ENCODE measurements at regions not wholly inside any gene's neighbourhood (a gene's known extent, or its start where the extent isn't known, plus 50 kb on each side); places are given as distances from the start of the nearest gene placed in this dataset.

DNA sequence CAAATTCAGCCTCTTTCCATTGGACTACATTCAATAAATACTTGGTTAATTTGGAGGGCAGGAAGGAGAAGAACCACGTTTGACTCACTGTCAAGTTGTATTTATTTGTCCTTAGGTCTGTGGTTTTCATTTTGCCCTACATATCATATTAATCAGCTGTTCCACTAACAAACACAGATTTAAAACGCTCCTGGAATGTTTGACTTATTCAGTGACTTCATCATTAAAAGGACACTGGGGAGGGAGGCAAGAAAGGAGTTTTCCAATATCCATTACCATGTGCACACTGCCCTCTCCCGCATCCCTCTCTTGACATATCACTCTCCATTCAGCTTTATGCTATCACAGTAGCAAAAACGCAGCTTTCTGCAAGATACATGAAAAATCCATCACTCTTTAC lies 98.2 kb upstream of the C1orf87 start:
- POLR2A ChIA-PET: no interaction called here
- TF ChIP-seq, protein P1, sequence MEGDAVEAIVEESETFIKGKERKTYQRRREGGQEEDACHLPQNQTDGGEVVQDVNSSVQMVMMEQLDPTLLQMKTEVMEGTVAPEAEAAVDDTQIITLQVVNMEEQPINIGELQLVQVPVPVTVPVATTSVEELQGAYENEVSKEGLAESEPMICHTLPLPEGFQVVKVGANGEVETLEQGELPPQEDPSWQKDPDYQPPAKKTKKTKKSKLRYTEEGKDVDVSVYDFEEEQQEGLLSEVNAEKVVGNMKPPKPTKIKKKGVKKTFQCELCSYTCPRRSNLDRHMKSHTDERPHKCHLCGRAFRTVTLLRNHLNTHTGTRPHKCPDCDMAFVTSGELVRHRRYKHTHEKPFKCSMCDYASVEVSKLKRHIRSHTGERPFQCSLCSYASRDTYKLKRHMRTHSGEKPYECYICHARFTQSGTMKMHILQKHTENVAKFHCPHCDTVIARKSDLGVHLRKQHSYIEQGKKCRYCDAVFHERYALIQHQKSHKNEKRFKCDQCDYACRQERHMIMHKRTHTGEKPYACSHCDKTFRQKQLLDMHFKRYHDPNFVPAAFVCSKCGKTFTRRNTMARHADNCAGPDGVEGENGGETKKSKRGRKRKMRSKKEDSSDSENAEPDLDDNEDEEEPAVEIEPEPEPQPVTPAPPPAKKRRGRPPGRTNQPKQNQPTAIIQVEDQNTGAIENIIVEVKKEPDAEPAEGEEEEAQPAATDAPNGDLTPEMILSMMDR (IDR thresholded peaks at IDR 0.05; ENCODE audit: control extremely low read depth, extremely low read depth, low read depth, missing control alignments): no peak
- no peak for DNase-seq (ENCODE audit: extremely low spot score)
- CTCF ChIA-PET: interaction anchor here (2.0 to 4.1 kb wide), 2 partner anchors 8 to 14 kb away, joined by 6 to 14 read pairs; no protein-coding TSS in a partner anchor

GRCh38 chr1:60170709-60171108 lies 97.1 kb upstream of the C1orf87 start:
- POLR2A ChIA-PET: no interaction called here
- DNase-seq (ENCODE audit: extremely low spot score): no peak
- TF ChIP-seq, protein P1 (IDR thresholded peaks at IDR 0.05; ENCODE audit: control extremely low read depth, extremely low read depth, low read depth, missing control alignments): no peak
- CTCF ChIA-PET: no interaction called here

GRCh38 chr1:60169206-60169605 lies 95.6 kb upstream of the C1orf87 start:
- TF ChIP-seq, protein P1 (IDR thresholded peaks at IDR 0.05; ENCODE audit: control extremely low read depth, extremely low read depth, low read depth, missing control alignments): no peak
- CTCF ChIA-PET: no interaction called here
- no peak for DNase-seq (ENCODE audit: extremely low spot score)
- POLR2A ChIA-PET: no interaction called here

DNA sequence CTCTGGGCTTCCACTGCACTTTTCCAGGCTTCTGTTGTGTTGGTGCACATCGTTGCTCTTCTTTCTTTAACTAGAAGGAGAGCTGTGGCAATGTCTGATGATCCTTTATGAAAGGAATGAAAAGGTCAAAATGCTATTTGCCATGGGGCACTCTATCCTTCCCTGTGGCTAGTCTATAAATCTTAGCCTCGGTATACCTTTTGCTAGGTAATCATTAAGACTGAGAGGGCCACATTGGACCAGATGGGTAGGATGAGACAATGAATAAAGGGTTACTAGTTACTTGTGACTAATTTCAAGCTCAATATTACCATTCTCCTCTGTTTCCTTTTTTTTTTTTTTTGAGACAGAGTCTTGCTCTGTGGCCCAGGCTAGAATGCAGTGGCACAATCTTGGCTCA lies 89.4 kb upstream of the C1orf87 start:
- no peak for DNase-seq (ENCODE audit: extremely low spot score)
- CTCF ChIA-PET: interaction anchor here (0.7 to 1.6 kb wide), 2 partner anchors 10 to 121 kb away, joined by 3 to 6 read pairs; no protein-coding TSS in a partner anchor
- TF ChIP-seq, protein P1 (IDR thresholded peaks at IDR 0.05; ENCODE audit: control extremely low read depth, extremely low read depth, low read depth, missing control alignments): no peak
- POLR2A ChIA-PET: no interaction called here

DNA sequence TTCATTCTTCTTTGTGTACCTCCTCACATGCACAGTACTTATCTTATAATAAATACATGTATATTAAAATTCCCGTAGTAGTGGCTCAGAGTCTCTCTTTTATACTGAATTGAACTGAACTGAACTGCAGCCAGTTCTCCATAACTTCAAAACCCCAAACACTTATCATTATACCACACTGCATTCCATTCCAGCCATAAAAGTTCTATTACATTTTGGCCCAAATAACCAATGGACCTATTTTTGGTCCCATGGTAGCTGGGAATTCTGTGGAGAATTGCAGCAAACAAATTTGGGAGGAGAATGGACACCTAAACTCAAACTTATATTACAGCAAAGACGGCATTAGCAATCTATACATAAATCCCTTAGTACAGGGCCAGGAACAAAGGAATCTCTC lies 86.6 kb upstream of the C1orf87 start:
- no peak for DNase-seq (ENCODE audit: extremely low spot score)
- TF ChIP-seq, protein P1 (IDR thresholded peaks at IDR 0.05; ENCODE audit: control extremely low read depth, extremely low read depth, low read depth, missing control alignments): no peak
- ChIA-PET CTCF (interaction anchor here (1.6 kb wide), 1 partner anchor 9 kb away, joined by 3 read pairs; no protein-coding TSS in a partner anchor), POLR2A (no interaction called here)

DNA sequence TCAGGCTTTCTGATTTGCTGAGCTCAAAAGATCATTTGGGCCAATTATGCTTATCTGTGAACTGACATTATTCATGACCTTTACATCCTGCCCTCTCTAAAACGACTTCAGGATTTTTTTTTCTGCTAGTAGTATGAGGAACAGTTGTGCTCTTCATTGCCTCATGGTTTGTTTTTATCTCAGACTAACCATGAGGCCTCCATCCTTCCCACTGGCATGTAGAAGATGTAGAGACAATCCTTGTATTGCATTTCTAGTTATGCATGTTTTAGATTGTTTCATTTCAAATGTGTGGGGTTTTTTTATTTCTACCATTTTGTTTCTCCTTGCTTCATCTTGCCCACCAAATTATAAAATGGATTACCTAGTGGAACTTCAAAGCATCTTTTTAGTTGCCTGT lies 82.8 kb upstream of the C1orf87 start:
- ChIA-PET CTCF (interaction anchor here (1.4 kb wide), 1 partner anchor 9 kb away, joined by 3 read pairs; no protein-coding TSS in a partner anchor), POLR2A (no interaction called here)
- TF ChIP-seq, protein P1 (IDR thresholded peaks at IDR 0.05; ENCODE audit: control extremely low read depth, extremely low read depth, low read depth, missing control alignments): no peak
- no peak for DNase-seq (ENCODE audit: extremely low spot score)

DNA sequence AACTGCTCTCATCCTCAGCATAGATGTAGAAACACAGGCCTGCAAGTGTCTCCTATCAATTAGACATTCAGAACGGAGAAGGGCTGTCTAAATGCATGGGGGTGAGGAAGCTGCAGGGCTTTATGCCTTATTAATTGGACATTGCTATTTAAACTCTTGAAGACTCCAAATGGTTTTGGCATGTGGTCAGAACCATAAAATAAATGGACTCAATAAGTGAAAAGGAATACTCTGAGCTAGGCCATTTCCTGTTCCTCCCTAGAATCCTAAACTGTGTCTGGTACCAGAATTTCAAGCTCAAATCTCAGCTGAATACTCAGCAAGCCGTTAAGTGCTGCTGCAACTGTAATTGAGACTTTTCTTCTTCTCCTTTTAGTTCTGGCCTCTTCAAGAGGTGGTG lies 80.4 kb upstream of the C1orf87 start:
- CTCF ChIA-PET: no interaction called here

More for the DNA sequence above, 80.4 kb upstream of the C1orf87 start:
- DNase-seq (ENCODE audit: extremely low spot score): no peak
- POLR2A ChIA-PET: no interaction called here
- TF ChIP-seq, protein P1 (IDR thresholded peaks at IDR 0.05; ENCODE audit: control extremely low read depth, extremely low read depth, low read depth, missing control alignments): no peak
